BJ (cell line): ENCODE measurements at regions not wholly inside any gene's neighbourhood (a gene's known extent, or its start where the extent isn't known, plus 50 kb on each side); places are given as distances from the start of the nearest gene placed in this dataset.

Experiments used
- CTCF ChIA-PET: fragments of 350-600 bp; formaldehyde crosslinking; extraction: SDS; loops from one replicate; lab custom pipeline; 2021; ENCODE audit warnings: antibody characterized with exemption, inconsistent platforms; lab: Yijun Ruan, JAX
- POLR2A ChIA-PET: fragments of 300-600 bp; sonication (Branson Sonifier 250); formaldehyde crosslinking; extraction: SDS; loops from one replicate; lab custom pipeline; 2021; ENCODE audit warnings: antibody characterized with exemption; lab: Charles Lee
- DNase-seq: peaks from one replicate; pipeline ENCODE4 v3.0.0-alpha.2; 2011; ENCODE audit warnings: low read depth
- H3K27me3 ChIP-seq: 2 replicates; pipeline ENCODE4 v1.6.0; 2011; ENCODE audit warnings: low read length; ENCODE audit not compliant: control insufficient read depth, insufficient read depth
- H3K36me3 ChIP-seq: 2 replicates; pipeline ENCODE4 v1.5.1; 2011; ENCODE audit warnings: low read length; ENCODE audit not compliant: control insufficient read depth, insufficient read depth
- H3K4me3 ChIP-seq: 2 replicates; pipeline ENCODE4 v1.5.1; 2011; ENCODE audit warnings: low read depth, mild to moderate bottlenecking, control low read depth, low read length
- CTCF ChIP-seq: IDR thresholded peaks from 2 replicates; pipeline ENCODE4 v1.5.1; 2011; ENCODE audit warnings: low read depth, mild to moderate bottlenecking, control low read depth, inconsistent platforms, low read length, moderate library complexity; ENCODE audit not compliant: insufficient read depth

- Histone ChIP-seq H3K36me3 (no peaks in the 10 kb centered on the region), H3K4me3 (no peak overlapping the region), H3K27me3 (no peaks in the 10 kb centered on the region)
- ChIA-PET POLR2A (no interaction called here), CTCF (no interaction called here)
- TF ChIP-seq CTCF, result no peak
- no peak for DNase-seq
Observed at GRCh38 chr2:8482432-8482831, 199.4 kb upstream of the ID2 start.

DNA sequence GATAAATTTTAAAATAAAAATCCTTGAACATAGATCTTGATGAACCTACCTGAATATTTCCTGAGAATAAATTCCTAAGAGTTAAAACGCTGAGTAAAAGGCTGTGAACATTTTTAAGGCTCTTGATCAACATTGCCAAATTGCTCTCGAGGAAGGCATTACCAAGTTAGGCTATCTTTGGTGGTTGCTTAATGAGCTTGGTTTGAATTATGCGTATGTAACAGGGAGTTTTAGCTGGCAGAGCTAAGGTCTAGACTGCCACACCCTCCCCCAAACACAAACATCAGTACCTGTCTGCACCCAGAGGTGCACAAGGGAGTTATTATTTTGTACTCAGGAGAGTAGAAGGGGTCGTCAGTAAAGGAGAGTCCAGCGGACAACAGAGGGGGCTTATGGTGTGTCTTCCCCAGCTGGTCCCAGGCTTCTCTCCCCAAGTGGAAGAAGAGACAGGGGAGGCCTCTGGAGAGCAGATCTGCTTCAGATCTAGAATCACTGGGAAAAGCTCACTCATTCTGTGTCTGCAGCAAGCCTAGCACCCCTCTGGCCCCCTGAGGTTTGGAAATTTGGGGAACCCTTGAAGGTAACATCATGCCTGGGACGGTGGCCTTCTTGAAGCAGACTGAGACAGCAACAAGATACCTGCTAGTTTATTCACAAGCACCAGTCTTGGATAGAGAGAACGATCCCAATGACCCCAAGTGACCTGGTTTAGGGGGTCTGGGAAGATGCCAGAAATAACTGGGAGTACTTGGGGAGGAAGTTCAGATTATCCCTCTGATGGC, 197.2 kb upstream of the ID2 start:
- POLR2A ChIA-PET, result no interaction called here
- Histone ChIP-seq H3K36me3 (no peaks in the 10 kb centered on the region), H3K4me3 (no peak overlapping the region), H3K27me3 (no peaks in the 10 kb centered on the region)
- no peak for DNase-seq
- CTCF ChIA-PET, result no interaction called here
- TF ChIP-seq CTCF, result no peak

GRCh38 chr2:8485736-8486135, 196.1 kb upstream of the ID2 start:
- Histone ChIP-seq H3K4me3 (no peak overlapping the region), H3K27me3 (no peaks in the 10 kb centered on the region), H3K36me3 (no peaks in the 10 kb centered on the region)
- DNase-seq, result no peak
- POLR2A ChIA-PET, result no interaction called here
- CTCF ChIA-PET, result no interaction called here
- TF ChIP-seq CTCF, result no peak

DNA sequence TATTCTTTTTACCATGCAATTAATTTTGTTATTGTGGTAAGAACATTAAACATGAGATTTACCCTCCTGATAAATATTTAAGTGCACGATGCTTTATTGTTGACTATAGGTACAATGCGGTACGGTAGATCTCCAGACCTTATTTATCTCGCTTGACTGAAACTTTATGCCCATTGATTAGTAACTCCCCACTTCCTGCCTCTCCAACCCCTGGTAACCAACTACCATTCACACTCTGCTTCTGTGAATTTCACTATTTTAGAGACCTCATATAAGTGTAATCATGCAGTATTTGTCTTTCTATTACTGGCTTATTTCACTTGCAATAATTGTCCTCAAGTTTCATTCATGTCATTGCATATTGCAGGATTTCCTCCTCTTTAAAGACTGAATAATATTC, 195.7 kb upstream of the ID2 start:
- Histone ChIP-seq H3K4me3 (no peak overlapping the region), H3K36me3 (no peaks in the 10 kb centered on the region), H3K27me3 (no peaks in the 10 kb centered on the region)
- DNase-seq, result no peak
- CTCF ChIA-PET, result no interaction called here
- POLR2A ChIA-PET, result no interaction called here
- TF ChIP-seq CTCF, result no peak

GRCh38 chr2:8487461-8487932, 194.4 kb upstream of the ID2 start:
- Histone ChIP-seq H3K27me3 (no peaks in the 10 kb centered on the region), H3K36me3 (no peaks in the 10 kb centered on the region), H3K4me3 (no peak overlapping the region)
- DNase-seq, result no peak
- CTCF ChIA-PET, result no interaction called here
- no peak for TF ChIP-seq CTCF
- POLR2A ChIA-PET, result no interaction called here
